NCI-H2029 (cell line): ENCODE measurements at regions not wholly inside any gene's neighbourhood (a gene's known extent, or its start where the extent isn't known, plus 50 kb on each side); places are given as distances from the start of the nearest gene placed in this dataset.
"Not testable (repeated sequence)": the region's sequence is repeated elsewhere in the genome, so short reads cannot be mapped to it uniquely, and the experiment has no call there.

ENCODE experiments used
- DNase-seq: peaks from one replicate; lab custom pipeline; 2025; lab: John Stamatoyannopoulos, UW

DNA sequence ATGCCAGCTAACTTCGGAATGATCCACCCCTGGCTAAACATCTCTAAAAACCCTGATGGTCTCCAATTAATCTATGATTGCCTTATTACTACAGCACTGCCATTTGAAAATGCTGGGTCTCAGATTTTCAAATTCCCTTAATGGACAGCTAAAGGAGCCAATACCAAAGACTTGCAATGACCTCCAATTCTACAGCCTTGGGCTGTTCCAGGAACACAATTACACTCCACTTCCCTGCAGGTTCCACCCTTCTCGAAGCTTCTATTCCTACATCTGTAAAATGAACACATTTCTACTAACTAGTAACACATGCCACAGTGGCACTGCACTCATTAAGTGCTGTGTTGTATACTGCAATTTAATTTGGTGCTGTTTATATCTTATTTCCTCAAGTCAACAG lies 85.7 kb upstream of the AK4 start:
- no peak for DNase-seq

DNA sequence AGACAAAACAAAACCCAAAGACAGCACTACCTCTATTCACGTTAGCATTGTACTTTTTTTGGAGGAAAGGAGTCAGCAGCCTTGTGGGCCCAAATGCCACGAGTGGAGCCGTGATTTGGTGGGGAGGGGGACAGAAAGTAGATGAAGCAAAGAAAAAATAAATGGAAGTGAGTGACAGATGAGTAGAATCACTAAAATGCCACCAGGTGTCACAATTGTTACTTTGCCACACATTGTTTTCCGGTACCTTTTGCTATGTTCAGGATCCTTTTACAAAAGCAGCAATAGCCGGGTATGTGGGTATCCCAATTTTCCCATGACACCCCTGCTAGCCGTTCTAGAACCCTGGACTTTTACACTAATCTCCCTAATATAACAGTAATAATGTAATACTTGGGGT lies 85.0 kb upstream of the AK4 start:
- DNase-seq = no peak

DNA sequence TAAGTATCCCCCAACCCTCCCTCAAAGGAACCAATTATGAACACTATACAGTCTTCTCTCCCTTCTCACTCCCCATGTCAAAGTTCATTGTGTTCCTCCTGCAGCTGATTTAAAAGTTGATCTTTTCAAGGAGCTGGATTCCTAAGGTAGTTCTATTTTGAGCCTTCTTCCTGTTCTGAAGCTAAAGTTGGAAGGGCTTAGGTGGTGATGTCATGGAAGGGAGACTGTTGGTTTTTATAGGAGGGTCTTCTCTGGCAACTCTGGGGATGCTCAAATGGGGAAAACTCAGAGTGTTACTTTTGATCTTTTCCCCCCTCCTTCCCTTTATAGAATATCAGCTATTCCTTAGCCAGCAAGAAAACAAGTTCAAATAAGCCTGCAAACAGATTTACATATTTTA lies 83.0 kb upstream of the AK4 start:
- no peak for DNase-seq

DNA sequence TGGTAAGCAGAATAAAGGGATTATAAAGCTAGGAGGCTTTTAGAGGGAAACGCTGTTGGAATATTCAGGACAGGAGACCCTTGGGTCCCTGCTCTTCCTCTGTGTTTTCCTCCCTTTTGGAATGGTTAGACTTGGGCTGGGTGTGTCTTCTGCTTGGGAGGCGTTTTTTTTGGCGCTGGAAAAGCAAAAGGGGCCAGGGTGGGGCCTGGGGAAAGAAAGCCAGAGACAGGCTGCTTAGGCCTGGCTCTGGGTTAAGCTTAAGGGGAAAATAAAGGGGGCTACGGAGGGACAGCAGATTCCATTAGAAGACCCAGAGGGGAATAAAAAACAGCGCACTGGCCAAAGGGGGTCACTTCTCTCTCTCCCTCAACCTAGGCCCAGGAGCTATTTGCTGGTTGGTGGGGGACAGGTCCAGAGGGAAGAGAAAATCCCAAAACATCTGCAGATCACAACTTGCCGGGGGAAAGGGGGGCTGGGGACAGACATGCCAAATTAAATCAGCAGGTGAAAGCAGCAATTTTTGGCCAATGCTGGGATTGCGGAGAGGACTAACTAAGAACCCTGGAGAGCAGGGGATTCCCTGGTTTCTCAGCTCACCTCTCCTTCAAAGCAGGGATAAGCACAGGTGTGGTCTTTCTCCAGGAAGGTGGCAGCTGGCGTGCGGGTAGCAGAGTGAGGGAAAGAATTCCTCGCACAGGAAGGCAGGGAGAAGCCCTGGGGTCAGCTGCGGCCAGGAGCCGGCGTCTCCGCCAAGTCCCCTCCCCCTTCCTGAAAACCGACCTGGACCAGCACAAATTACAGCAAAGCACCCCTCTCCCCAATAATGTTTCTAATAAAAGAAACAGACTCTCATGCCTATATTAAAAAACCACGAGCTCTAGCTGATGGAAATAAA lies 82.2 kb upstream of the AK4 start:
- DNase-seq = no peak

DNA sequence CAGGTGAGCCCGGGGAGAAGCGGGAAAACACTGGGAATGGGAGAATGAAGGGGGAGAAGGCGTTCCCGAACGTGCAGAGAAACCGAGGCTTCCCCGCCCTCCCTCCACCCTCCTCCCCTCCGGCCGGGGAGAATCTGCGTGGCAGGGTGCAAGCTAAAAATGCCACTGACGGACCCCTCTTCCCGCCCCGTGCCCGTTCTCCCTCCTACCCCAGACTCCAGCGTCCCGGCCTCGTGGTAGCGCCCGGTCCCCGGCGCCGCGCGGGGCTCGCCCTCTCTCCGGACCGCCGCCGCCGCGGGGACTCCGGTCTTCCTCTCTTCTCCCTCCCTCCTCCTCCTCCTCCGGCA lies 81.6 kb upstream of the AK4 start:
- peak; percentile 66 for DNase-seq

DNA sequence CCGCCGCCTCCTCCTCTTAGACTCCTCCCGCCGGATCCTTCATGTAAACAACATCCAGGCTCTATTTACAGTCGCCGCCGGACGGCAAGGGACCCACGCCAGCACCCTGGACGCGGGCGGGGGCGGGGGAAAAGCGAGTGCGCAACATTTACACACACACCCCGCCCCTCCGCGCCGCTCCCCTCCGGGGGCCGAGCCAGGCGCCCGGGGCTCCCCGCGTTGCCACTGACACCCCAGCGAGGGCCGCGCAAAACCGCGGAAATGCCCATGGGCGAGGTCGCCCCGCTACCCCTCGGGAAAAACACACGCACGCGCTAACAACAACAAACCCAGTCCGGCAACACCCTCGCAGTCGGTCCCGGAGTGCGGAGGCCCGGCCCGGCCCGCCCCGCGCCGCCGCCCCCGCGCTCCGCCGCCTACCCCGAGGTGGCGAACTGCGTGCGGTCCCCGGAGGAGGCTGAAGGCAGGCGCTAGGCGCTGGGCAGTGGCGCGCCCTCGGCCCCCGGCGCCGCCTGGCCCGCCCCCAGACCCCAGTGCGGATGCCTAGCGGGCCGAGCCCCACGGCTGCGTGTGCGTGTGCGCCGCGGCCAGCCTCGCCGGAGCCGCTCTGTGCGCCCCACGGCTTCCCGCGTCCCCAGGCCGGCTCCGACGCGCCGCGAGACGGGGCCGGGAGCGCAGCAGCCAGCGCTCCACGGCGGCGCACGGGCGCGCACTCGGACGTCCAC lies 81.1 kb upstream of the AK4 start:
- peak; percentile 93 for DNase-seq

DNA sequence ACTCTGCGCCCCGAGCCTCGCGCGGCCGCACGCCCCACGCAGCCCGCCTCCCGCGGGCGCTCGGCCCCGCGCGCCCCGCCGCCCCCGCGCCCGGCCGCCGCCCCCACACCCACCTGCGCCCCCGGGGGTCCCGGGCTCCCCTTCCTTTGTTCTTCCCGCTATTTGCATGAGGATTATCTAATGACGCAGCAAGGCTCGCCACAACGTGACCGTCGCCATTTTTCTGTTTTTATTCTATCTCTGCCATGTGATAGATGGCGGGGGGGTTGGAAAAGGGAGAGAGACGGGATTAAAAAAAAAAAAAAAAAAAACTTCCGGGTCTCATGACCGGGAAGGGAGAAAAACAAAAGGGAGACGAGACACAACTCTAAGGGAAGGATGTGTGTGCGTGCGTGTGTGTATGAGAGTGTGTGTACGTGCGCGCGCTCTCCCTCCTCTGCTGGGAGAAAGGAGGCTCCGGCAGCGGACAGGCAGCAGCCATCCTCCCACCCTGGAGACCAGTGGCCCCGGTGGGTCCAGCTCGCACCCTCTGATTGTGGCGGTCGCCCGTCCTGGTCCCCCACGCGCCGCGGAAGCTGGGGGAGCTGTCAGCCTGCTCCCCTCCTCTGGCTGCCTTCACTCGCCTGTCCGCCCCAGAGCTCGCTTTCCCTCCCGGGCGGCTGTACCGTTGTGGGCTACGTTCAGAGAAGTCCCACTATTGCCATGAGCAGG lies 80.4 kb upstream of the AK4 start:
- peak; percentile 95 for DNase-seq

DNA sequence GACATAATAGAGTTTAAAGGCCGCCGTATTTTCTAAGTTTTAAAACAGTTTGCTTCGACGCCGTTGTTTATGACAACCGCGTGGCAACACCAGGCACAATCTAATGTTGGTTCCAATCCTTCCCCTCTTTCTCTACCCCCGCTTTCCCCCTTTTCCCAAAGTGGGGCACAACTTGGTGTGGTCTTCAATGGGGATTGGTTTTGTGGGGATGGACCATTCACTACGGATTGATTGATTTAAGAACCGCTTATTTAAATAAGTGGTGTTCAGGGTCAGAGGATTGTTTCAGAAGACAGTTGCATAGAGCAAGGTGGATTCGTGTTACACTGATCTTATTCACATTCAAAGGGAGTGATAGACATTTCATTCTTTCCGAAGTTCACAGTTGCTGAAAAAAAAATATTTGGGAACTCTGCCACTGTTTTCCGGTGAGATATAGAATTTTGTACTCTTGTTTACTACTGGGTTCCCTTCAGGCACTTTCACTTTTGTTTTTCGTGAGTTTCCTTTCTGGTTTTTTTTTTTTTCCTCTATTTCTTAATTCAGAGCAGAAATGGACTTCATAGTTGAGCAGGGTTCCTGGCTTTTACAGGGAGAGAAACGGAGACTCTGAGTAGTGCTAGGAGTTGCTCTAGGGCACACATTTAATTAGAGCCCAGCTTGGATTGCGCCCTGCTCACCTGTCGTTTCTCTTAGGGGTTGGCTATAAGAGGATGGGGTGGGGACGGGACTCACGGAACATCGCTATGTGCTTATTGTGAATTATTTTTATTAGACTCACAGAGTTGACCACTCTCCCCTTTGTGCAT lies 79.6 kb upstream of the AK4 start:
- DNase-seq = no peak

DNA sequence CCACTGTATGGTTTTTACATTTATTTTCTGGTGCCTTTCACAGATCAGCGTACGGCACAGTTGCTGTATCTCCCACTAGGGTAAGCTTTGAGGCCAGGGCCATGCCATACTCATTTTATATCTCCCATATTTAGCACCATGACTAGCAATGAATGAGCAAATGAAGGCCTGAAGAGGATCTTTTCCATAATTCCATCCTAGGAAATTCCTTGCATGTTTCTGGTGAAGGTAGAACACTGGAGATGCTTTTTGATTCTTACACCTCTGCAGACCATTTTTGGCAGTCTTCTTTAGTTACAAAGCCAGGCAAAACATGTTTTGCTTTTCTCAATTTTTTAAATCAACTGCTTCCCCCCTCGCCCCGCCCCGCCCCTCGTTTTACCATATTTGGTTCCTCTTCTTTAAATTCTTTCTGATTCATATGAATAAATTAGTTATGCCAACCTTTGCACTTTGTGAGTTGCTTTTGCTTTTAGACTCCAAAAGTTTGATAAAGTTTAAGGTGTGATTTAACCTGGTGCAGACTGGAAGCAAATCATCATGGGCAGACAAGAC lies 78.9 kb upstream of the AK4 start:
- no peak for DNase-seq

DNA sequence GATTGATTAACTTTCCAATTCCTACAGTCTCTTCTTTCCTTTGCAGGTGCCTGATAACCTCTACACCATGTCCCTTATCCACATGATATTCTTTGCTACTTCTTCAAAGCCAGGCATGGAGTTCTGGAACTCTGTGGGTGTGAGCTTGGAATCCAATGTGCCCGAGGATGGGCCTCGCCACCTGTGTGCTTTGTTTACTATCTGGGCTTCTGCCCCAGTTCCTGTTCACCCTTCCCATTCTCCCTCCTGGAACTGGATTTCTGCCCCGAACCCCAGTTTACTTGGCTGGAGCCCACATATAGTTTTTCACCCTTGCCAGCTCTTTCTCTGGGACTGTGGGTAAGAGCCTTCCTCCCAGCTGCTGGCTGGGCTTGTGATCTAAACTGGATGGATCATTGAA lies 75.2 kb upstream of the AK4 start:
- DNase-seq = no peak

DNA sequence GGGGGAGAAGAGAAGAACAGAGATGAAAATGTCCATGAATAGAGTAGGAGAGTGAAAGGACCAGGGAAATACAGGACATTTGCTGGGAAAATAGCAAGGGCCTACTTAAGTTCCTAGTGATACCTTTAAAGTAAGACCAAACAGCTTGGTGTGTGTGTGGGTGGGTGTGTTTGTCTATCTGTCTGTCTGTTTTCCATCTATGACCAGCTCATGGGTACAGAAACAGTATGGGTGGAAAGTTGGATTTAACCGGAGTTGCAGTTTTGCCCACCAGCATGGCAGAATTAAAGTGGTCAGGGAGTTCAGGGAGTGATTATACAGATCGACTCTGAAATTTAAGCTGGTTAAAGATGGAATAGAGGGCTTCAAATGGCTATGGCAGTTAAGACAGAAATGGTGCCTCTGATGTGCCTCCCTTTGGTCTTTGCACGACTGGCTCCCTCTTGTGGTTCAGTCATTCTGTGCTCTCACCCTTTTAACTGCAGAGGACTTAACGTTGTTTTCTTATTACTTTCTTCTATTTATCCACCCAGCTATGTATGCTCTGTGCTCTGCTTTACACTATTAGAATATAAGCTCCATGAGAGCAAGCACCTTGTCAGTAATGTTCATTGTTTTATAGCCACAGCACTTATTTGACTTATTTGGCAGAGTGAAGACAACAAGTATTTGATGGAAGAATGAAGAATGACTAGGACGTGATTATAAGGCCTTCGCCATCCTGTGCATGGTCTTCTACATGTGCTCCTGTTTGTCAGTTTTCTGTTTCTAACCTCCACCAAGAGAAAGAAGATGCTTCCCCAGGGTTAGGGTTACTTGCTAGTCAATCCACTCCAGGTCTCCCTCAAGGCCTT lies 72.7 kb upstream of the AK4 start:
- DNase-seq = peak; percentile 79

DNA sequence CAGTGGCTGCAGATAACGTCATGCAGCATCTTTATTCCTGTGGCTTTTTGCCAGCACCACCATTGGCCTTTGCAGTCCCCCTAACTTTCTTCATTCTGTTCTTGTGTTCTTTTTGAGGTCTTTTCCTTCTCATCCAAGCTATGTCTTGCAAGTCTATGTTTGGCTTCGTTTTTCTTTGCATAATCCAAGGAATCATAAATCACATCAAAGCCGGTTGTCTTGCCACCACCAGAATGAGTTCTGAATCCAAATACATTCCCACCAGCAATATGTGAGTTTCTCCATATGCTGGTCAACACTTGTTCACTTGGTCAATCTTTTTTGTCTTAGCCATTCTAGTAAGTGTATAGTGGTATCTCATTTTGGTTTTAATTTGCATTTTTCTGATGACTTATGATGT lies 70.6 kb upstream of the AK4 start:
- DNase-seq = no peak

DNA sequence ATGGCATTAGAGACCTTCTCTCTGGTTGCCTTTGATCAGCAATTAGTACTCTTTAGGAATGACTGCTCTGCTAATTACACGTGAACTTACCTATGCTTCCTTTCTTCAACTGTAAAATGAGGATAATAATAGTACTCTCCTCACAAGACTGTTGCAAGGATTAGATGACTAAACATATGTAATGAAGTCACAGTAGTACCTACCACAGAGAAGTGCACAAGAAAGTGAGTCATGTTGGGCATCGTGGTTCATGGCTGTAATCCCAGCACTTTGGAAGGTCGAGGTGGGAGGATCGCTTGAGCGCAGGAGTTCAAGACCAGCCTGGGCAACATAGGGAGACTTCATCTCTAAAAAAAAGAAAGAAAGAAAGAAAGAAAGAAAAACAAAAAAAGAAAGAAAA lies 68.1 kb upstream of the AK4 start:
- DNase-seq = no peak

DNA sequence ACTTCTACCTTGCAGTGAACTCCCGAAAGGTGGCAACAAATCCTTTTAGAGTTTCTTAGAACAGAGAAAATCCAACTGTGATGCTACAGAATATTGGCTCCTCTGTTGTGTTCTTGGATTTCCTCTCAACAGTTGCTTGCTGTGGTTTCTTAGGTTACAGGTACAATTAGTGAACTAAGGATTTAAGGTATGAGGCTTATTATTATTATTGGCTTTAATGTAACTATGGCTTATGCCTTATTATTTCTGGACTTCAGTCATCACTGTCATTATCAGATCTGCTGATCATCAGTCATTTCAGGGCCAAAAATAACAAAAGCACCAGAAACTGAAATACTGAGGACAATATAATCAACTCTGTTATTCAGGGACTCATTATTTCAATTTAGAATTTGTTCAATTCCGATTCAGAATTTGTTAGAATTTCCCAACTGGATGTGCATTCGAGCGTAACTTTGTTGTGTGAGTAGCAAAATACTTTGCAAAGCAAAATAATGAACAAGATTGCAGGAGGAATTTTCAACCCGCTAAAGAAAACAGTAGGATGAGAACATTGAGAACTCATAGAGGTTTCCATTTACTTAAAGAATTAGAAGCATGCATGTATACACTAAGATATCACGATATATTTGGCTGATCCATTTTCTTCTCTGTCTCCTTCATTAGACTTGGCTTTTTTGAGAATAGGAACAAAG lies 65.5 kb upstream of the AK4 start:
- DNase-seq = no peak

DNA sequence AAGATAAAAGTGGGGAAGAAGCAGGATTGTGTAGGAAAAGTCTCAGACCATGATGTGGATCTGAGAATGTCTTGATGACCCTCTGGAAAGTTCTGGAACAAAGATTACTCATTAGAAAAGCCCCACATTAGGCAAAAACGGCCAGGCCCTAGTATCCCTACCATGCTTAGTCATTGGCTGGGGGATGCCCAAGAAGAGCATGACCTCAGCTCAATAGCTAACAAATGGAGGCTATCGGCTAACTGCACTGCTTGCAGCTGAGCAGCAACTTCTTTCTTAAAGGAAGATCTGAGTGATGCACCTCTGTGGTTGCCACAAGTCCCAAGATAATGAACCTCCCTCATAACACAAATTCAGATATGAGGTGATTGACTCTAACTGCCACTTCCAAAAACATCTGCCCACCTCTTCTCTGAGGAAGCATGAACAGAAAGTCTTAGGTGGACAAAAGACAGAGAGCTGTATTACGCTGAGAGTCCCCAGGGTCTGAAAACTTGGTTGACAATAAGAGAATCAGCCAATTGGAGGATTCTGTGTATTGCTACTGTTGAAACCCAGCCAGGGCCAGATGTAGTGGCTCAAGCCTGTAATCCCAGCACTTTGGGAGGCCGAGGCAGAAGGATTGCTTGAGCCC lies 64.6 kb upstream of the AK4 start:
- DNase-seq = no peak

DNA sequence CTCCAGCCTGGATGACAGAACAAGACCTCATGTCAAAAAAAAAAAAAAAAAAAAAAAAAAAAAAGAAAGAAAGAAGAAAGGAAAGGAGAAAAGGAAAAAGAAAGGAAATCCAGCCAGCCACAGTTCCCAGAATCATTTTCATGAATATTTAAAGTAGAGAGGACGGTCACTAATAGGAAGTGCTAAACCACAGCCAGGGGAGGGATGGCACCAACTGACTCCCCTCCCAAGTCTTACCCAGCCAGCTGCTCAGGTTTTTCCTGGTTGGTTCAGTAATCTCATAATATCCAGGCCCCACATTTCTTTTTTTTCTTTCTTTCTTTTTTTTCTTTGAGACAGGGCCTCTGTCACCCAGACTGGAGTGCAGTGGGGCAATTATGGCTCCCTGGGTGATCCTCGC lies 63.9 kb upstream of the AK4 start:
- DNase-seq = no peak

DNA sequence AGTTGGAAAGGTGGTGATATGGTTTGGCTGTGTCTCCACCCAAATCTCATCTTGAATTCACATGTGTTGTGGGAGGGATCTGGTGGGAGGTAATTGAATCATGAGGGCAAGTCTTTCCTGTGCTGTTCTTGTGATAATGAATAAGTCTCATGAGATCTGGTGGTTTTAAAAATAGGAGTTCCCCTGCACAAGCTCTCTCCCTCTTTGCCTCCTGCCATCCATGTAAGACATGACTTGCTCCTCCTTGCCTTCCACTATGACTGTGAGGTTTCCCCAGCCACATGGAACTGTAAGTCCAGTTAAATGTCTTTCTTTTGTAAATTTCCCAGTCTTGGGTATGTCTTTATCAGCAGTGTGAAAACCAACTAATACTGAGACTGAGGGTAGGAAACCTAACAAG lies 60.5 kb upstream of the AK4 start:
- not testable (repeated sequence) for DNase-seq

DNA sequence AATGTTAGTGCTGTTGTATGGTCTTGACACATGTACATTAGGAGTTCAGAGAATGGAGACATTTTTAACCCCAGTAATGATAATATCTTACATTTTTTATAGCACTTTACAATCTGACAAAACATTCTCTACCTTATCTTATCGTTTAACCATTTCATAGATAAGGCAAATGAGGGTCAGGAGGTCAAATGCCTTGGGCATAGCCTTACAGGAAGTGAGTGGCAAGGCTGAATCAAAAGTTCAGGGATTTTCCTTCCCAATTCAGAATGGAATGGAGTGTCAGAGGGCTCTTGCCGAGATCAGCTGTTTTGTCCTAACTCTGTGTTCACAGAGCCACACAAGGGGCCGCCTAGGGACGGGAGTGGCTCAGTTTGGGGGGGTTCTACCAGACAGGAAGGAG lies 57.6 kb upstream of the AK4 start:
- DNase-seq = no peak

DNA sequence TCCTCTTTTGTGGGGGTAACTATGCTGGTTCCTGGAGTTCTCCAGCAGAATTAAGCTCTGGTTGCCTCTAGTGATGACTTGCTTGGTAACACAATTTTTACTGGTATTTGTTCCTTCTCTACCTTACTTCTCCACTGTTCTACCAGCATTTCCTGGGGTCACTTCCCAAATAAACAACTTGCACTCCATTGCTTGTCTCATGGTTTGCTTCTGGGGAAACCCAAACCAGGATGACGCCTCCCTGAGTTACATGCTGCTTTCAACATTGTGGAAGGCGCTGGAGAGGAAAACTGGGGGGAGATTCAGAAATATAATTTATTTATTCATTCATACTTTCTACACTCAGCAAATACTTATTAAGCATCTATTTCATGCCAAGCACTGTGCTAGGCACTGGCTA lies 55.3 kb upstream of the AK4 start:
- no peak for DNase-seq

DNA sequence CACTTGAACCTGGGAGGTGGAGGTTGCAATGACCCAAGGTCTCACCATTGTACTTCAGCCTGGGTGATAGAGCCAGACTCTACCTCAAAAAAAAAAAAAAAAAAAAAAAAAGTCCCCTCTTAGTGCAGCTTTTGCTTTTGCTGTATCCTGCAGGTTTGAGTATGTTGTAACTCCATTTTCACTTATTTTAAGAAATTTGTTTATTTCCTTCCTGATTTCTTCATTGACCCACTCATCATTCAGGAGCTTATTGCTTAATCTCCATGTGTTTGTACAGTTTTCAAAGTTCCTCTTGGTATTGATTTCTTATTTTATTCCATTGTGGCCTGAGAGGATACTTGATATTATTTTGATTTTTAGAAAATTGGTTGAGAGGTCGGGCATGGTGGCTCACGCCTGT lies 50.9 kb upstream of the AK4 start:
- DNase-seq = no peak
